ENCODE measurements at regions not wholly inside any gene's neighbourhood (a gene's known extent, or its start where the extent isn't known, plus 50 kb on each side); places are given as distances from the start of the nearest gene placed in this dataset.
"Not testable (repeated sequence)": the region's sequence is repeated elsewhere in the genome, so short reads cannot be mapped to it uniquely, and the experiment has no call there.

GRCh38 chr2:110308728-110309127 is 96.4 kb upstream of the MTLN start:
- DNase-seq (ENCODE audit: low spot score); FAIRE-seq: not testable (repeated sequence)

GRCh38 chr2:110292807-110293206 is 80.5 kb upstream of the MTLN start:
- not testable (repeated sequence) for DNase-seq (ENCODE audit: low spot score); FAIRE-seq

GRCh38 chr2:110291909-110292579 is 79.7 kb upstream of the MTLN start:
- FAIRE-seq; DNase-seq (ENCODE audit: low spot score): not testable (repeated sequence)

- DNase-seq (ENCODE audit: low spot score); FAIRE-seq: not testable (repeated sequence)
These were observed 75.5 kb upstream of the MTLN start for GRCh38 chr2:110287817-110288216.

- not testable (repeated sequence) for FAIRE-seq; DNase-seq (ENCODE audit: low spot score)
These were observed 74.9 kb upstream of the MTLN start for GRCh38 chr2:110287253-110287652.

GRCh38 chr2:110285002-110285401 is 72.7 kb upstream of the MTLN start:
- not testable (repeated sequence) for FAIRE-seq; DNase-seq (ENCODE audit: low spot score)

GRCh38 chr2:110280804-110281203 is 68.5 kb upstream of the MTLN start:
- FAIRE-seq = not testable (repeated sequence)

GRCh38 chr2:110277054-110277453 is 64.7 kb upstream of the MTLN start:
- DNase-seq (ENCODE audit: low spot score); FAIRE-seq: not testable (repeated sequence)

More at GRCh38 chr2:110280804-110281203, 68.5 kb upstream of the MTLN start:
- not testable (repeated sequence) for DNase-seq (ENCODE audit: low spot score)

GRCh38 chr2:110276092-110276491 is 63.7 kb upstream of the MTLN start:
- not testable (repeated sequence) for FAIRE-seq; DNase-seq (ENCODE audit: low spot score)

- DNase-seq (ENCODE audit: low spot score); FAIRE-seq: not testable (repeated sequence)
These were observed 57.3 kb upstream of the MTLN start for GRCh38 chr2:110269674-110270073.

GRCh38 chr2:110267828-110268407 is 55.6 kb upstream of the MTLN start:
- peak; percentile 63 for FAIRE-seq
- not testable (repeated sequence) for DNase-seq (ENCODE audit: low spot score)

GRCh38 chr2:110264804-110265203 is 52.5 kb upstream of the MTLN start:
- FAIRE-seq; DNase-seq (ENCODE audit: low spot score): not testable (repeated sequence)

GRCh38 chr2:110264076-110264681 is 51.8 kb upstream of the MTLN start:
- FAIRE-seq = not testable (repeated sequence)

GRCh38 chr2:110263462-110263861 is 51.1 kb upstream of the MTLN start:
- not testable (repeated sequence) for FAIRE-seq; DNase-seq (ENCODE audit: low spot score)

More at GRCh38 chr2:110264076-110264681, 51.8 kb upstream of the MTLN start:
- DNase-seq (ENCODE audit: low spot score) = not testable (repeated sequence)

All from RCC 7860 (cell line).